GM13977 (cell line): ENCODE measurements at regions not wholly inside any gene's neighbourhood (a gene's known extent, or its start where the extent isn't known, plus 50 kb on each side); places are given as distances from the start of the nearest gene placed in this dataset.

Experiments
- DNase-seq: peaks from one replicate; pipeline ENCODE4 v3.0.0; 2012; ENCODE audit warnings: low spot score
- CTCF ChIP-seq: IDR thresholded peaks from 2 replicates; pipeline ENCODE4 v1.5.1; 2012; ENCODE audit warnings: mild to moderate bottlenecking, control low read depth; ENCODE audit not compliant: insufficient read depth; ENCODE audit errors: extremely low read depth, missing control alignments
- in situ Hi-C: fragments of 300-500 bp; cut with MboI; formaldehyde crosslinking; loops from one replicate; pipeline ENCODE4 v1.12.0; 2022; ENCODE audit warnings: low sequenced_read_pairs, low pct_unique_long_range_greater_than_20kb, mixed read lengths, inconsistent platforms; ENCODE audit not compliant: unreplicated experiment

GRCh38 chr4:26175905-26176470 is 144.8 kb upstream of the RBPJ start:
- TF ChIP-seq CTCF = no peak
- in situ Hi-C loops = no loop called here
- DNase-seq = no peak

- no peak for DNase-seq
- TF ChIP-seq CTCF = no peak
- in situ Hi-C loops = no loop called here
These were observed 144.1 kb upstream of the RBPJ start for GRCh38 chr4:26176598-26177149.

- no peak for TF ChIP-seq CTCF
- in situ Hi-C loops = no loop called here
- no peak for DNase-seq
These were observed 142.0 kb upstream of the RBPJ start for GRCh38 chr4:26178854-26179253.

GRCh38 chr4:26179316-26179760 is 141.5 kb upstream of the RBPJ start:
- in situ Hi-C loops = no loop called here
- DNase-seq = peak; percentile 50
- peak; percentile 34 for TF ChIP-seq CTCF

GRCh38 chr4:26181616-26182015 is 139.2 kb upstream of the RBPJ start:
- no peak for DNase-seq
- TF ChIP-seq CTCF = no peak
- in situ Hi-C loops = no loop called here

- no peak for TF ChIP-seq CTCF
- DNase-seq = no peak
- in situ Hi-C loops = no loop called here
These were observed 137.8 kb upstream of the RBPJ start for GRCh38 chr4:26183017-26183416.
